Prostate gland (tissue), 2 donors: ENCODE measurements at regions not wholly inside any gene's neighbourhood (a gene's known extent, or its start where the extent isn't known, plus 50 kb on each side); places are given as distances from the start of the nearest gene placed in this dataset.

ENCODE experiments used
- DNase-seq: peaks from one replicate; pipeline ENCODE4 v3.0.0-alpha.2; 2019; ENCODE audit warnings: low spot score
- H3K27ac ChIP-seq, 2 donors: fragments of 200-600 bp; sonication (generic); 2 replicates each; pipeline ENCODE4 v1.5.1; 2017 to 2019
- H3K27me3 ChIP-seq: fragments of 200-600 bp; sonication (generic); replicated peaks from 2 replicates; pipeline ENCODE4 v1.5.1; 2019; ENCODE audit not compliant: insufficient read depth
- H3K36me3 ChIP-seq, 2 donors: fragments of 200-600 bp; sonication (generic); 1 replicate in 1 of 2; 2 replicates in 1 of 2; pipeline versions ENCODE4 v1.5.1 to v1.8.1; 2017 to 2019
- H3K4me1 ChIP-seq: fragments of 200-600 bp; sonication (generic); replicated peaks from 2 replicates; pipeline ENCODE4 v1.5.1; 2019
- H3K4me3 ChIP-seq, 2 donors: fragments of 200-600 bp; sonication (generic); 2 replicates each; pipeline ENCODE4 v1.5.1; 2017 to 2019
- H3K9me3 ChIP-seq: fragments of 200-600 bp; sonication (generic); 2 replicates; pipeline ENCODE4 v1.5.1; 2017
- POLR2A ChIP-seq: fragments of 450-650 bp; IDR thresholded peaks from one replicate; pipeline ENCODE4 v1.6.1; 2016; ENCODE audit warnings: antibody characterized with exemption, mild to moderate bottlenecking
- POLR2AphosphoS5 ChIP-seq: sonication (generic); formaldehyde crosslinking; IDR thresholded peaks from one replicate; pipeline ENCODE4 v1.6.1; 2017; ENCODE audit warnings: antibody characterized with exemption
- WGBS: methylation state at CpG from one replicate; pipeline ENCODE4 v1.1.5; 2018; 5-methylcytosine and 5-hydroxymethylcytosine counted together
- intact Hi-C: fragments of 100-400 bp; cut with DNase I; formaldehyde crosslinking; loops from one replicate; pipeline ENCODE4 v1.14.2; 2022
- TF ChIP-seq, protein P1 (sequence below), 4 experiments: fragments of 200-600 bp in 2 of 4; fragments of 450-650 bp in 2 of 4; sonication (generic) in 2 of 4; IDR thresholded peaks; 1 replicate in 3 of 4; 2 replicates in 1 of 4; pipeline ENCODE4 v1.5.1; 2016 to 2019; ENCODE audit warnings: antibody characterized with exemption in 4 of 4, mild to moderate bottlenecking in 2 of 4, moderate library complexity in 2 of 4

DNA sequence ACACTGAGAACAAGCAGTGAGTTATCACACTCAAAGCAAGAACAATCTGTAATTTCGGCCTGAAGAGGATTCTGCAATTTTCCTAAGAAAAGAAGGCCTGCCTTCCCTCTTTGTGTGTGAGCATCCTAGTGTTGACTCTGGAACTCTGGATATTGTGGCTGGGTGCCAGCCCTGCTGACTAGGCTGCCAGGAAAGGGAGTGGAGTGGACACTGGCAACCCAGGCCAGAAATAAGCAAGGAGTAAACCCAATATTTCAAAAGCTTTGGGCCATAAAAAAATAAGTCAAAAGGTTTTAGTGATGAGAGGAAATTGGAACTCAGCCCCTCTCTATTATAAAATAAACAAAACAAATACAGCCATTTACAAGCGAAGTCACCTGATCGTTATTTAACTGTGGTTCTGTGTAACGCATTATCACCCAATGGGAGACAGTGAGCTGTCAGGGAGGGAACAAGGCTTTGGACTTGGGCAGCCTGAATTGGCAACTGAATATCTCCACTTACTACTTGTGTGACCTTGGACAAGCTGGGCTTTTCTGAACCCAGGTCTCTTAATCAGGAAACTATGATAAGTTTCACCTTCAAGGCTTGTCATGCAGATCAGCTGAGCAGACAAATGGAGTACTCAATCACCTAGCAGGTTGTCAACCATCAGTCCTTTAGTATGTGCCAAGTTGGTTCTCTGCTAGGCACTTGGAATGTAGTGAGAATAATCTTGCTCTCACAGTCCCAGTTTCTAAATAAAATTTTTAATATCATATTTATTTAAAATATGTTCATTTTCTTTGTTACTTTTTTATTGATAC is 196.2 kb downstream of the PAX1 start:
- no peaks in the 10 kb centered on the region for H3K36me3 ChIP-seq
- 35% methylated on average over 4 of the region's 4 CpGs for whole genome bisulfite sequencing
- TF ChIP-seq POLR2AphosphoS5 (peak; percentile 29), POLR2A (no peak)
- H3K27ac ChIP-seq, result no peak overlapping the region
- no peaks in the 10 kb centered on the region for H3K9me3 ChIP-seq
- intact Hi-C loops, result no loop called here
- no peaks in the 10 kb centered on the region for H3K27me3 ChIP-seq
- no peak overlapping the region for H3K4me3 ChIP-seq
- H3K4me1 ChIP-seq, result no peaks in the 10 kb centered on the region
- DNase-seq, result no peak

- no peaks in the 10 kb centered on the region for H3K27me3 ChIP-seq
- TF ChIP-seq POLR2AphosphoS5 (no peak), POLR2A (no peak)
- TF ChIP-seq, protein P1, sequence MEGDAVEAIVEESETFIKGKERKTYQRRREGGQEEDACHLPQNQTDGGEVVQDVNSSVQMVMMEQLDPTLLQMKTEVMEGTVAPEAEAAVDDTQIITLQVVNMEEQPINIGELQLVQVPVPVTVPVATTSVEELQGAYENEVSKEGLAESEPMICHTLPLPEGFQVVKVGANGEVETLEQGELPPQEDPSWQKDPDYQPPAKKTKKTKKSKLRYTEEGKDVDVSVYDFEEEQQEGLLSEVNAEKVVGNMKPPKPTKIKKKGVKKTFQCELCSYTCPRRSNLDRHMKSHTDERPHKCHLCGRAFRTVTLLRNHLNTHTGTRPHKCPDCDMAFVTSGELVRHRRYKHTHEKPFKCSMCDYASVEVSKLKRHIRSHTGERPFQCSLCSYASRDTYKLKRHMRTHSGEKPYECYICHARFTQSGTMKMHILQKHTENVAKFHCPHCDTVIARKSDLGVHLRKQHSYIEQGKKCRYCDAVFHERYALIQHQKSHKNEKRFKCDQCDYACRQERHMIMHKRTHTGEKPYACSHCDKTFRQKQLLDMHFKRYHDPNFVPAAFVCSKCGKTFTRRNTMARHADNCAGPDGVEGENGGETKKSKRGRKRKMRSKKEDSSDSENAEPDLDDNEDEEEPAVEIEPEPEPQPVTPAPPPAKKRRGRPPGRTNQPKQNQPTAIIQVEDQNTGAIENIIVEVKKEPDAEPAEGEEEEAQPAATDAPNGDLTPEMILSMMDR (IDR thresholded peaks at IDR 0.05), result no peak
- whole genome bisulfite sequencing, result 94% methylated on average over 5 of the region's 5 CpGs
- no peak overlapping the region for H3K27ac ChIP-seq
- no peaks in the 10 kb centered on the region for H3K4me1 ChIP-seq
- H3K9me3 ChIP-seq, result no peaks in the 10 kb centered on the region
- intact Hi-C loops, result no loop called here
- DNase-seq, result no peak
- H3K4me3 ChIP-seq, result no peak overlapping the region
- no peaks in the 10 kb centered on the region for H3K36me3 ChIP-seq
These were observed 195.0 kb downstream of the PAX1 start for GRCh38 chr20:21900431-21900830.

- Histone ChIP-seq H3K4me3 (no peak overlapping the region), H3K27me3 (no peaks in the 10 kb centered on the region), H3K9me3 (no peaks in the 10 kb centered on the region), H3K36me3 (no peaks in the 10 kb centered on the region), H3K4me1 (no peaks in the 10 kb centered on the region), H3K27ac (no peak overlapping the region)
- TF ChIP-seq, protein P1 (IDR thresholded peaks at IDR 0.05), result no peak
- TF ChIP-seq POLR2A (no peak), POLR2AphosphoS5 (no peak)
- DNase-seq, result no peak
- intact Hi-C loops, result no loop called here
These were observed 169.5 kb downstream of the PAX1 start for GRCh38 chr20:21874921-21875320.

GRCh38 chr20:21874127-21874526 is 168.7 kb downstream of the PAX1 start:
- WGBS, result 78% methylated on average over 4 of the region's 4 CpGs
- H3K27ac ChIP-seq, result no peak overlapping the region

DNA sequence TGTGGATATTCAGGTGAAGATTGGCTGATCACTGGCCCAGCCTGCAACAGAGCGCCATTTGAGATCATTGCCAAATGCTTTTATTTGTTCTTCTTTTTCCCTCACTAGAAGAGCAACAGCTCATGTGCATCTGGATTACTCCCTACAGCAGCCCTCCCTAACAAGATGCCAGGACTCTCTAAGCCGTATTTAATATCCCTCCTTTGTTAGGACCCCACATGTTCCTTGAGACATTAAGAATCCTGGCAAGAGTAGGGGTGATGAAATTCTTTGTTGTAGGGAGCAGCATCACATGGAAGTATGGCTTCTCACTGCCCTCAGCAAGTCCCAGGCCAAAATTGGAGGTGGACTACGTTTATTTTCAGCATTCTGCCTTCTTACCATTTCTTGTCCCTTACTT is 167.8 kb downstream of the PAX1 start:
- Histone ChIP-seq H3K36me3 (no peaks in the 10 kb centered on the region), H3K9me3 (no peaks in the 10 kb centered on the region), H3K27me3 (no peaks in the 10 kb centered on the region), H3K4me3 (no peak overlapping the region), H3K27ac (no peak overlapping the region), H3K4me1 (no peaks in the 10 kb centered on the region)
- DNase-seq, result no peak
- intact Hi-C loops, result no loop called here
- WGBS, result 47% methylated on average over 3 of the region's 3 CpGs
- TF ChIP-seq, protein P1 (IDR thresholded peaks at IDR 0.05), result no peak

More at GRCh38 chr20:21874127-21874526, 168.7 kb downstream of the PAX1 start:
- TF ChIP-seq, protein P1 (IDR thresholded peaks at IDR 0.05), result no peak
- TF ChIP-seq POLR2AphosphoS5, result no peak
- no peak for TF ChIP-seq POLR2A
- intact Hi-C loops, result no loop called here
- H3K27me3 ChIP-seq, result no peaks in the 10 kb centered on the region
- H3K36me3 ChIP-seq, result no peaks in the 10 kb centered on the region
- H3K4me1 ChIP-seq, result no peaks in the 10 kb centered on the region
- DNase-seq, result no peak
- no peaks in the 10 kb centered on the region for H3K9me3 ChIP-seq
- no peak overlapping the region for H3K4me3 ChIP-seq
